ENCODE measurements at regions not wholly inside any gene's neighbourhood (a gene's known extent, or its start where the extent isn't known, plus 50 kb on each side); places are given as distances from the start of the nearest gene placed in this dataset.

- no peak for DNase-seq
- Mint-ChIP-seq H3K27ac (ENCODE audit: unreplicated experiment) (no peak overlapping the region), H3K4me3 (ENCODE audit: low read depth, unreplicated experiment) (no peak overlapping the region), H3K36me3 (ENCODE audit: insufficient read depth, unreplicated experiment) (no peaks in the 10 kb centered on the region), H3K4me1 (ENCODE audit: low read depth, unreplicated experiment) (no peaks in the 10 kb centered on the region), H3K27me3 (ENCODE audit: unreplicated experiment) (no peaks in the 10 kb centered on the region), H3K9me3 (ENCODE audit: low read depth, unreplicated experiment) (no peaks in the 10 kb centered on the region)
- BruUV-seq (replicated peaks), result no TSS peak
- CTCF ChIA-PET, result no interaction called here
- TF ChIP-seq CTCF (IDR thresholded peaks at IDR 0.05; ENCODE audit: unreplicated experiment), result no peak
- intact Hi-C loops (cut with micrococcal nuclease; ENCODE audit: unreplicated experiment), result no loop called here
These were observed 123.0 kb upstream of the AKIRIN2 start for GRCh38 chr6:87824958-87825491.

DNA sequence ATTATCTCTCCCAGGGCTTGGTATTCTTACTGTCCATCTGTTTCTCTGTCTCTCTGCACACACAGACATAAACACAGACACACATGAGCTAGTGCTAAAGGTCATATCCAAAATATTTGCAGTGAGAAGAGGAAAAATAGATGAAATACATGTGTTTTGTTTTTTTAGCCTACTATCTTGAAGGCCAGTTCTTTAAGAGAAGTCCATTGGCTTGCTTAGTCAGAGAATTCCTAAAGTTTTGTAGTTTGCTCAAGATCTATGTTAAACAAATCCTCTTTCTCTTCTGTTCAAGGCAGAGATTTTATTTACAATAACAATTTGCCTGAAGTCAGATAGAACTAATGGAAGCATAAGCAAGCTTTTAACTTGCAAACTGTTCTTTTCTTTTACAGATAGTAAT lies 120.0 kb upstream of the AKIRIN2 start:
- no peak for DNase-seq
- Mint-ChIP-seq H3K36me3 (ENCODE audit: insufficient read depth, unreplicated experiment) (no peaks in the 10 kb centered on the region), H3K4me1 (ENCODE audit: low read depth, unreplicated experiment) (no peaks in the 10 kb centered on the region), H3K27ac (ENCODE audit: unreplicated experiment) (no peak overlapping the region), H3K9me3 (ENCODE audit: low read depth, unreplicated experiment) (no peaks in the 10 kb centered on the region), H3K27me3 (ENCODE audit: unreplicated experiment) (no peaks in the 10 kb centered on the region), H3K4me3 (ENCODE audit: low read depth, unreplicated experiment) (no peak overlapping the region)
- no TSS peak for BruUV-seq (replicated peaks)
- CTCF ChIA-PET, result no interaction called here
- no peak for TF ChIP-seq CTCF (IDR thresholded peaks at IDR 0.05; ENCODE audit: unreplicated experiment)
- intact Hi-C loops (cut with micrococcal nuclease; ENCODE audit: unreplicated experiment), result no loop called here

GRCh38 chr6:87820343-87820984 lies 118.4 kb upstream of the AKIRIN2 start:
- no peak overlapping the region for H3K4me3 Mint-ChIP-seq (ENCODE audit: low read depth, unreplicated experiment)
- CTCF ChIA-PET, result interaction anchor here (0.7 kb wide), 3 partner anchors 668 to 1341 kb away, joined by 3 to 6 read pairs (median 3); no protein-coding TSS in a partner anchor
- no peaks in the 10 kb centered on the region for H3K27me3 Mint-ChIP-seq (ENCODE audit: unreplicated experiment)
- intact Hi-C loops (cut with micrococcal nuclease; ENCODE audit: unreplicated experiment), result no loop called here
- H3K27ac Mint-ChIP-seq (ENCODE audit: unreplicated experiment), result no peak overlapping the region
- no TSS peak for BruUV-seq (replicated peaks)
- no peaks in the 10 kb centered on the region for H3K4me1 Mint-ChIP-seq (ENCODE audit: low read depth, unreplicated experiment)
- H3K9me3 Mint-ChIP-seq (ENCODE audit: low read depth, unreplicated experiment), result no peaks in the 10 kb centered on the region
- no peaks in the 10 kb centered on the region for H3K36me3 Mint-ChIP-seq (ENCODE audit: insufficient read depth, unreplicated experiment)
- TF ChIP-seq CTCF (IDR thresholded peaks at IDR 0.05; ENCODE audit: unreplicated experiment), result no peak
- no peak for DNase-seq

- no peak overlapping the region for H3K4me3 Mint-ChIP-seq (ENCODE audit: low read depth, unreplicated experiment)
- H3K36me3 Mint-ChIP-seq (ENCODE audit: insufficient read depth, unreplicated experiment), result no peaks in the 10 kb centered on the region
- H3K4me1 Mint-ChIP-seq (ENCODE audit: low read depth, unreplicated experiment), result no peaks in the 10 kb centered on the region
- DNase-seq, result no peak
- no TSS peak for BruUV-seq (replicated peaks)
- no peak for TF ChIP-seq CTCF (IDR thresholded peaks at IDR 0.05; ENCODE audit: unreplicated experiment)
- intact Hi-C loops (cut with micrococcal nuclease; ENCODE audit: unreplicated experiment), result no loop called here
- H3K27ac Mint-ChIP-seq (ENCODE audit: unreplicated experiment), result no peak overlapping the region
- CTCF ChIA-PET, result interaction anchor here (0.7 kb wide), 1 partner anchor 387 kb away, joined by 4 read pairs; no protein-coding TSS in a partner anchor
- H3K9me3 Mint-ChIP-seq (ENCODE audit: low read depth, unreplicated experiment), result no peaks in the 10 kb centered on the region
- H3K27me3 Mint-ChIP-seq (ENCODE audit: unreplicated experiment), result peaks cover 6% of the 10 kb centered on the region
These were observed 115.2 kb upstream of the AKIRIN2 start for GRCh38 chr6:87817183-87817582.
